Heart left ventricle (tissue), 13 donors: ENCODE measurements at regions not wholly inside any gene's neighbourhood (a gene's known extent, or its start where the extent isn't known, plus 50 kb on each side); places are given as distances from the start of the nearest gene placed in this dataset.

Experiments
- CTCF ChIP-seq, 12 donors: fragments of 200-600 bp; sonication (generic) in 4 of 12; IDR thresholded peaks; one replicate each; pipeline versions ENCODE4 v1.5.0 to v1.8.0; 2018 to 2022; ENCODE audit warnings: antibody characterized with exemption in 12 of 12, mild to moderate bottlenecking in 5 of 12
- POLR2A ChIP-seq, 2 donors: fragments of 450-650 bp; IDR thresholded peaks; one replicate each; pipeline ENCODE4 v1.6.1; 2017; ENCODE audit warnings: antibody characterized with exemption in 2 of 2, mild to moderate bottlenecking in 2 of 2, moderate library complexity in 2 of 2
- donor health status: ischemic (EF 13 %, LVEDD 7.1; RV severe dilation, severe dysfunction).
- donor health status: DM: no; HTN: yes; CAD: no.
- donor health status: DM: no; HTN: no; CAD: no.
- donor health status: ischemic (EF 25% LVEDD 6.9; RV normal size, moderate dysfunction).
- donor health status: ischemic (EF 25% LVEDD 5.7; RV mildly dilated, moderate dysfunction).
- donor health status: ischemic (EF 35%, LVEDD 5.7; RV mildly dilated, moderate dysfunction).
- donor health status: nonischemic (EF 11% LVEDD 7.7; RV severe dilation, severe dysfunction).
- donor health status: DM: yes; HTN: yes; CAD: no.
- donor health status: PGD.
- donor health status: ischemic (EF 29% LVEDD 5.4; RV normal size, mild dysfunction).
- donor health status: nonischemic (EF 23%, LVEDD 6.1; RV moderate dilation, normal function).

- TF ChIP-seq CTCF (IDR thresholded peaks at IDR 0.05) (no peak), POLR2A (IDR thresholded peaks at IDR 0.05) (no peak)
Observed at GRCh38 chr18:15198116-15198389, 450.1 kb downstream of the ANKRD30B start.
